ENCODE measurements at regions not wholly inside any gene's neighbourhood (a gene's known extent, or its start where the extent isn't known, plus 50 kb on each side); places are given as distances from the start of the nearest gene placed in this dataset.

DNA sequence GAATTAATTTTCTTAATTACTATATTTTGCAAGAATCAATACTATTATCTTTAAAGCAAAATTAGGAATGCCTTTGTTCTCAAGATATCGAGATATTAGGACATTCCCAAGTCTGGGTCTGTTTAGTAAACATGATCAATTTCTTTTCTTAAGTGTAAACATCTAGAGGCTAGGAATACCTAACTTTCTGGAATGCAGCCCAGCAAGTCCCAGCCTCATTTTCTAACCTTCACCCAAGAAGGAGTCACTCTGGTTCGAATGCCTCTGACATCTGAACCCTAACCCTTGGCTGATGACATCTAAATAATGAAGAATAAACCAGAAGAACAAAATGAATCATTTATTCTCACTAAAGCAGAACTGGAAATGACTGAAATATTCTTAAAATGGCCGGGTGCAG lies 297.5 kb upstream of the IRX3 start:
- TF ChIP-seq, protein P1, sequence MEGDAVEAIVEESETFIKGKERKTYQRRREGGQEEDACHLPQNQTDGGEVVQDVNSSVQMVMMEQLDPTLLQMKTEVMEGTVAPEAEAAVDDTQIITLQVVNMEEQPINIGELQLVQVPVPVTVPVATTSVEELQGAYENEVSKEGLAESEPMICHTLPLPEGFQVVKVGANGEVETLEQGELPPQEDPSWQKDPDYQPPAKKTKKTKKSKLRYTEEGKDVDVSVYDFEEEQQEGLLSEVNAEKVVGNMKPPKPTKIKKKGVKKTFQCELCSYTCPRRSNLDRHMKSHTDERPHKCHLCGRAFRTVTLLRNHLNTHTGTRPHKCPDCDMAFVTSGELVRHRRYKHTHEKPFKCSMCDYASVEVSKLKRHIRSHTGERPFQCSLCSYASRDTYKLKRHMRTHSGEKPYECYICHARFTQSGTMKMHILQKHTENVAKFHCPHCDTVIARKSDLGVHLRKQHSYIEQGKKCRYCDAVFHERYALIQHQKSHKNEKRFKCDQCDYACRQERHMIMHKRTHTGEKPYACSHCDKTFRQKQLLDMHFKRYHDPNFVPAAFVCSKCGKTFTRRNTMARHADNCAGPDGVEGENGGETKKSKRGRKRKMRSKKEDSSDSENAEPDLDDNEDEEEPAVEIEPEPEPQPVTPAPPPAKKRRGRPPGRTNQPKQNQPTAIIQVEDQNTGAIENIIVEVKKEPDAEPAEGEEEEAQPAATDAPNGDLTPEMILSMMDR (IDR thresholded peaks at IDR 0.05; ENCODE audit: insufficient read depth, low read length, missing control alignments): no peak
- CTCF ChIA-PET: no interaction called here
- no peak overlapping the region for H3K4me3 ChIP-seq (ENCODE audit: low read depth, low read length)
- POLR2A ChIA-PET: no interaction called here
- no peak for DNase-seq (ENCODE audit: low read depth, low spot score)

DNA sequence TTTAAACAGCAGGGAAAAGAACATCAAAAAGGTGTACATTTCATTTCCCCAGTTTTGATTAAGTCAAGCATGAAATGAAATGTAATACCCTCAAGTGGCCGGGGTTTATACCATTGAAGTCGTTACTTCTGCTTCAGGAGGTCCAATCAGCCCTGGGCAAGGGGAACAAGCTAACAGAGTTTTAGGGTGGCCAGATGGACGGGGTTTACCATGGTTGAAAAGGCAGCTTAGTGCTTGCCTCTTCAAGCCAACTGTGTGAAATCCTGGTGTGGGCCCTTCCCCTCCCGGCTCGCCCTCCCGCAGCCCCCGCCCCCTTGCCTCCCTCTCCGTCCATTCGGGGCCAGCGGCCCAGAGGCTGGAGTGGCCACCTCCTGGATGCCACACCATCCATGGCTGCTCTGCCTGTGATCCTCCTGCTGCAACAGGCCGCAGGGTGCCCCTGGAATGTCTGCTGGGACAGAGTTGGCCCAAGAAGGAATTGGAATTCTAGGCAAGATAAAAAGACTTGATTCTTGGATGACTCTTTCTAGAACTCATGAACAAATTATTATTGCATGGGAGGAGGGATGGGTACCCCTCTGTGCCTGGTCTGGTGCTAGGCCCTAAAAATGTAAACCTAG lies 296.2 kb upstream of the IRX3 start:
- H3K4me3 ChIP-seq (ENCODE audit: low read depth, low read length): no peak overlapping the region
- TF ChIP-seq, protein P1 (IDR thresholded peaks at IDR 0.05; ENCODE audit: insufficient read depth, low read length, missing control alignments): no peak
- no peak for DNase-seq (ENCODE audit: low read depth, low spot score)
- ChIA-PET CTCF (no interaction called here), POLR2A (no interaction called here)

DNA sequence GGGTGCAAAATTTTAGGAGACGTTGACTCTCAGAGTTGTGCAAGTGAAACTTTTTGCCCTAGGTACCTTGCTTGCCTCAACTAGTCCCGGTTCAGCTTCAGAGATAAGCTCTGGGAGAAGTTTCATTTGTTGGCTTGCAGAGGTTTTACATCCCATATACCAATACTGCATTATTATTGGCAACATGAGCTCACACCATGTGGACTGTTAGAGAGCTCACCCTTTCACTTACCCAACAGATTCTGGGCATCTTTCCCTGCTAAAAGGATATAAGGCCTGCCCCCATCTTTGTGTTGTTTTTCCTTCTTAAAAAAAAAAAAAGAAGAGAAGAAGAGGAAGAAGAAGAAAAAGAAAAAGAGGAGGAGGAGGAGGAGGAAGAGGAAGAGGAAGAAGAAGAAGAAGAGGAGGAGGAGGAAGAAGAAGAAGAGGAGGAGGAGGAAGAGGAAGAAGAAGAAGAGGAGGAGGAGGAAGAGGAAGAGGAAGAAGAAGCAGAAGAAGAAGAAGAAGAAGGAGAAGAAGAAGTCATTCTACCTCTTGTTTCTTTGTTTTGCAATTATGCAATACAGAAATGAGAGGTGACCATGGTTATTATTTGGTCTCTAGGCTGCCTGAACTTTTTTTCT lies 292.6 kb upstream of the IRX3 start:
- CTCF ChIA-PET: interaction anchor here (1.1 kb wide), 1 partner anchor 21 kb away, joined by 3 read pairs; no protein-coding TSS in a partner anchor
- POLR2A ChIA-PET: no interaction called here
- TF ChIP-seq, protein P1 (IDR thresholded peaks at IDR 0.05; ENCODE audit: insufficient read depth, low read length, missing control alignments): no peak
- no peak for DNase-seq (ENCODE audit: low read depth, low spot score)
- H3K4me3 ChIP-seq (ENCODE audit: low read depth, low read length): no peak overlapping the region

DNA sequence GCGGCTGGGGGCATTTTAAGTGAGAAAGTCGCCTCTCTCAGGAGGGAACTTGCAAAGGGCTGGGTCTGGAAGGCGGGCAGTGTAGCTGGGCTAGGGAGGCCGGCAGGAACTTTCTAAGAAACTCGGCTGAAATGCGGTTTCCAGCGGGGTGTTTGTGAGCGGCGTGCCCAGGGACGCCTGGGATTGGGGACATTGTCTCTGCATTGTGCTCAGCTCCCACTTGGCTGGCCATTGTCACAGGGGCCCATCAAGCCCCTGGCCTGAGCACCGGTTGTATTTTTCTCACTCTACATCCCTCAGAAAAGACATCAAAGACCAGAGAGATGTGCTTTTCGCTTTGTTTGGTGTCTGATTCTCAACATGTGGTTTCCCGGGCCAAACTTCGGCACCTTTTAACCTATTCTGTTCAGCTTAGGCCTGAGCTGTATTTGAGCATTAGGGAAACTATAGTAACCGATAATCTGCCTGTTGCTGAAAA lies 291.1 kb upstream of the IRX3 start:
- ChIA-PET POLR2A (no interaction called here), CTCF (no interaction called here)
- no peak for DNase-seq (ENCODE audit: low read depth, low spot score)
- H3K4me3 ChIP-seq (ENCODE audit: low read depth, low read length): no peak overlapping the region
- TF ChIP-seq, protein P1 (IDR thresholded peaks at IDR 0.05; ENCODE audit: insufficient read depth, low read length, missing control alignments): no peak

DNA sequence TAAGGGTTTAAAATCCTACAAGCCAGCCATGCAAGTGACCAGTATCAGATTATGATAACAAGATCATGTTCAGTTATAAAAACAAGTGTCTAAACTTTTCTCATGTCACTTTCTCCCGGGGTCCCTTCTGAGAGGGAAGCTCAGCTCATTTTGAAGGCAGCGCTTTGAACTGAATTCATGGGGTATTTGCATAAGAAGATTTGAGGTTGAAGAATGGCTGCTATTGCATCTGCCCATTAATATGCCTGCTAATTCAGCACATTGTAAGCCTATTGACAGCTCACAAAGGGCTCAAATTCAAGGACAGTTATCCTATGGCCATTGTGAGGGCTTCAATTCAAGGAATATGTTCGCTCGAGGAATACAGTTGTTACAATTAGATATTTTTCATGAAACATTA lies 290.2 kb upstream of the IRX3 start:
- POLR2A ChIA-PET: no interaction called here
- DNase-seq (ENCODE audit: low read depth, low spot score): no peak
- CTCF ChIA-PET: no interaction called here
- TF ChIP-seq, protein P1 (IDR thresholded peaks at IDR 0.05; ENCODE audit: insufficient read depth, low read length, missing control alignments): no peak
- H3K4me3 ChIP-seq (ENCODE audit: low read depth, low read length): no peak overlapping the region

DNA sequence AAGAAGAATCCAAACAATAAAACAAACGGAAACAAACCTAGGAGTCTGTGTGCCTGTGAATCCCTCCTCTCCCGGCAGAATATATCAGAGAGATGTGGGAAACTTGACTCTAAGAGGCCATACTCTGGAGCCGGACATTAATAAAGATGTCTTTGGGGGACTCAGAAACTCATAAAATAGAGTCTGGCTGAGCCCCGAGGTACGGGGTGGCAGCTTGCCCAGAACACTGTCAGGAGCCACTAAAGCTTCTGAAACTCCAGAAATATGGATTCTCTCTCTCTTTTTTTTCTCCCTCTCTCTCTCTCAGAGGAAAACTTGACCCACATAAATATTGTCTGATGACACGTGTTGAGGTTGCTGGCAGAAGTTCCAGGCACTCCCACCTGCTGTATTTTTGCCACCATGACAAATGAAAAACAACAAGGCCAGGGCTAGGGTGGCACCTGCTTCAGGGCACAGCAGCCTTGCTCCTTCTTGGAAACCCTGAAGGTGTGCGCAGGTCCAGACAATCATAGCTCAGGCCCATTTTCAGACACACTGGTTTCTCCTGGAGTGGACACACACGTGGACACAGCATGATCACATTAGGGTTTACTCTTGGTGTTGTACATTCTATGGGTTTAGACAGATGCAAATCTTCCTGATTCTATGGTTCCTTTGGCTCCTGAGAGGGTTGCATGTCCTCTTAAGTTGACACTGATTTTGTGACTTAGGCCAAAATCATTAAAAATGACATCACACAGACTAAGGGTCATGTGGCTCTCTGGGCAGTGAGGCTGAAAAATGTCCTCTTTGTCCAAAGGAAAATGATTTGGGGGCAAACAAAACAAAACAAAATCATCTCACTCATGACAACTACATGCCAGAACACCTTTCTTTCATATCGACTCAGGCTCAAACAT lies 282.6 kb upstream of the IRX3 start:
- TF ChIP-seq, protein P1 (IDR thresholded peaks at IDR 0.05; ENCODE audit: insufficient read depth, low read length, missing control alignments): no peak
- ChIA-PET CTCF (no interaction called here), POLR2A (no interaction called here)
- DNase-seq (ENCODE audit: low read depth, low spot score): no peak
- no peak overlapping the region for H3K4me3 ChIP-seq (ENCODE audit: low read depth, low read length)
